ENCODE measurements at regions not wholly inside any gene's neighbourhood (a gene's known extent, or its start where the extent isn't known, plus 50 kb on each side); places are given as distances from the start of the nearest gene placed in this dataset.
"Not testable (repeated sequence)": the region's sequence is repeated elsewhere in the genome, so short reads cannot be mapped to it uniquely, and the experiment has no call there.

GRCh38 chr6:94687255-94687654 is 890.1 kb upstream of the MANEA start:
- TF ChIP-seq CTCF, POLR2A, EP300 (IDR thresholded peaks at IDR 0.05): not testable (repeated sequence)

Data from tibial nerve (tissue), 4 donors.